Naive thymus-derived CD4-positive, alpha-beta T cell (primary cell): ENCODE measurements at regions not wholly inside any gene's neighbourhood (a gene's known extent, or its start where the extent isn't known, plus 50 kb on each side); places are given as distances from the start of the nearest gene placed in this dataset.

Experiments
- ATAC-seq: fragments of 150-1000 bp; cut with Tn5 transposase; 2 replicates; pipeline ENCODE4 v1.10.0; 2021; ENCODE audit warnings: mild to moderate bottlenecking, moderate library complexity
- CTCF ChIA-PET: fragments of 350-600 bp; sonication (Branson Sonifier 250); formaldehyde crosslinking; loops from one replicate; lab custom pipeline; 2021; ENCODE audit warnings: antibody characterized with exemption; lab: Charles Lee
- POLR2A ChIA-PET: fragments of 350-600 bp; sonication (Branson Sonifier 250); formaldehyde crosslinking; loops from one replicate; lab custom pipeline; 2021; ENCODE audit warnings: antibody characterized with exemption, inconsistent platforms; lab: Charles Lee
- DNase-seq, 9 donors: peaks; one replicate each; pipeline versions ENCODE4 v3.0.0 to v3.0.0-alpha.2; 2020 to 2022; ENCODE audit warnings: mixed read lengths in 1 of 9
- H3K27ac ChIP-seq: one replicate; pipeline ENCODE4 v1.7.0; 2013; ENCODE audit warnings: mild to moderate bottlenecking, low read depth, low read length, moderate library complexity
- H3K27me3 ChIP-seq, 2 donors: one replicate each; pipeline ENCODE4 v1.7.0; 2013; ENCODE audit warnings: low read length in 2 of 2, mild to moderate bottlenecking in 2 of 2, moderate library complexity in 2 of 2; ENCODE audit not compliant: control insufficient read depth in 2 of 2, insufficient read depth in 2 of 2
- H3K36me3 ChIP-seq, 3 experiments: 1 replicate in 2 of 3; 2 replicates in 1 of 3; pipeline ENCODE4 v1.7.0; 2013; ENCODE audit warnings: low read length in 3 of 3, mild to moderate bottlenecking in 3 of 3, moderate library complexity in 1 of 3; ENCODE audit not compliant: insufficient read depth in 3 of 3, control insufficient read depth in 2 of 3
- H3K4me1 ChIP-seq, 2 donors: one replicate each; pipeline ENCODE4 v1.7.0; 2013; ENCODE audit warnings: low read length in 2 of 2, mild to moderate bottlenecking in 2 of 2, moderate library complexity in 1 of 2; ENCODE audit not compliant: control insufficient read depth in 2 of 2, insufficient read depth in 2 of 2
- H3K4me3 ChIP-seq: 2 replicates; pipeline ENCODE4 v1.7.0; 2013; ENCODE audit warnings: mild to moderate bottlenecking, low read length
- H3K9me3 ChIP-seq, 3 experiments: 1 replicate in 2 of 3; 2 replicates in 1 of 3; pipeline ENCODE4 v1.7.0; 2013; ENCODE audit warnings: low read length in 3 of 3; ENCODE audit not compliant: control insufficient read depth in 2 of 3
- H3K27ac Mint-ChIP-seq, 9 donors: one replicate each; pipeline ENCODE4 v1.8.0; 2020 to 2022; ENCODE audit warnings: mixed read lengths in 9 of 9, mild to moderate bottlenecking in 8 of 9, moderate library complexity in 5 of 9, inconsistent platforms in 2 of 9
- H3K27me3 Mint-ChIP-seq, 5 donors: one replicate each; pipeline ENCODE4 v1.8.0; 2021 to 2022; ENCODE audit warnings: mixed read lengths in 5 of 5, mild to moderate bottlenecking in 1 of 5
- H3K36me3 Mint-ChIP-seq, 5 donors: one replicate each; pipeline ENCODE4 v1.8.0; 2020 to 2022; ENCODE audit warnings: mixed read lengths in 5 of 5, mild to moderate bottlenecking in 3 of 5, inconsistent platforms in 1 of 5
- H3K4me1 Mint-ChIP-seq, 7 donors: one replicate each; pipeline ENCODE4 v1.8.0; 2020 to 2022; ENCODE audit warnings: mixed read lengths in 7 of 7, mild to moderate bottlenecking in 3 of 7, inconsistent platforms in 1 of 7
- H3K4me3 Mint-ChIP-seq, 10 donors: one replicate each; pipeline ENCODE4 v1.8.0; 2020 to 2022; ENCODE audit warnings: mild to moderate bottlenecking in 10 of 10, mixed read lengths in 10 of 10, moderate library complexity in 6 of 10, inconsistent platforms in 2 of 10
- H3K9me3 Mint-ChIP-seq, 11 donors: one replicate each; pipeline ENCODE4 v1.8.0; 2020 to 2022; ENCODE audit warnings: mixed read lengths in 11 of 11, mild to moderate bottlenecking in 4 of 11, inconsistent platforms in 1 of 11, moderate library complexity in 1 of 11
- intact Hi-C, 2 donors: fragments of 100-400 bp; cut with micrococcal nuclease; formaldehyde crosslinking; loops; one replicate each; pipeline ENCODE4 v1.15.1; 2023

DNA sequence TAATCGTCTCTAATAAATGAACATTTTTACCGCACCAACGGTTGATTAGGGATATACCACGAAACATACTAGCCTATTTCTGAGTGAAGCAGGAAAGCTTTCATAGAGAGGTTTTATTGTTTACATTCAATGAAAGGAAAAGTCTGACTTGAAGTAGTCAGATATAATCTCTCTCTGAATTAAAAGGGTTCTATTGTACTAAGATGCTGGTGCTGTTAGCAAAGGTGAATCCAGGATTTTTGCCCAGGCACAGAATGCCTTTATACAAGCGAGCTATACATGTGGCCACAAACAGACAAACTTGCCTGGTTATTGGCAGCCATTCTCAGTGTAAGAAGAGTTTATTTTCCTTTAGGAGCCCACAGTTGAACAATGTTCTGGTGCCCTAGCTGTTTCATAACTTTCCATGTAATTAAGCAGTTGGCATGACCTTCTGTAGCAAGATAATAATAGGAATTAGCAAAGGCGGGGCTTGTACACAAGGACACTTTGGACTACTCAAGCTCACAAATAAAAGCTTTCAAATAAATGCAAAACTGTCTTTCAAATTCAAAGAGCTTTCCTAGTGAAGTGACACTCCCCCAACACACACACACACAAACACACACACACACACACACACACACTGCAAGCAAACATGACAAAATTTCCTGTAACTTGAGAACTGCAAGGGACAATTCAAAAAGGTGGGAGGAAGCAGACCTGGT lies 198.7 kb upstream of the MAP3K1 start:
- DNase-seq: no peak
- no peaks in the 10 kb centered on the region for H3K36me3 ChIP-seq
- H3K36me3 Mint-ChIP-seq: peaks cover 2 to 55% (median 10%) of the 10 kb centered on the region in 5 donors
- H3K27me3 ChIP-seq: no peaks in the 10 kb centered on the region
- H3K27ac Mint-ChIP-seq: peak overlapping the region; percentile 56 to 89 (median 80)
- H3K4me1 ChIP-seq: peaks cover 20 to 55% of the 10 kb centered on the region in 2 donors
- peaks cover 0 to 20% (median 0%) of the 10 kb centered on the region in 3 experiments for H3K9me3 ChIP-seq
- H3K27ac ChIP-seq: peak overlapping the region; percentile 56
- H3K4me1 Mint-ChIP-seq: peaks cover 32 to 68% (median 53%) of the 10 kb centered on the region in 7 donors
- CTCF ChIA-PET: interaction anchor here (0.5 to 1.3 kb wide), 3 partner anchors 9 to 1989 kb away, joined by 3 read pairs; no protein-coding TSS in a partner anchor
- ATAC-seq: no peak
- H3K4me3 Mint-ChIP-seq: peak overlapping the region; percentile 3 to 80 (median 50)
- H3K27me3 Mint-ChIP-seq: no peaks in the 10 kb centered on the region
- peaks cover 6 to 53% (median 18%) of the 10 kb centered on the region in 11 donors for H3K9me3 Mint-ChIP-seq
- no peak overlapping the region for H3K4me3 ChIP-seq
- POLR2A ChIA-PET: interaction anchor here (0.7 to 2.4 kb wide), 8 partner anchors 11 to 73 kb away, joined by 3 to 9 read pairs (median 3); no protein-coding TSS in a partner anchor
- intact Hi-C loops: no loop called here

DNA sequence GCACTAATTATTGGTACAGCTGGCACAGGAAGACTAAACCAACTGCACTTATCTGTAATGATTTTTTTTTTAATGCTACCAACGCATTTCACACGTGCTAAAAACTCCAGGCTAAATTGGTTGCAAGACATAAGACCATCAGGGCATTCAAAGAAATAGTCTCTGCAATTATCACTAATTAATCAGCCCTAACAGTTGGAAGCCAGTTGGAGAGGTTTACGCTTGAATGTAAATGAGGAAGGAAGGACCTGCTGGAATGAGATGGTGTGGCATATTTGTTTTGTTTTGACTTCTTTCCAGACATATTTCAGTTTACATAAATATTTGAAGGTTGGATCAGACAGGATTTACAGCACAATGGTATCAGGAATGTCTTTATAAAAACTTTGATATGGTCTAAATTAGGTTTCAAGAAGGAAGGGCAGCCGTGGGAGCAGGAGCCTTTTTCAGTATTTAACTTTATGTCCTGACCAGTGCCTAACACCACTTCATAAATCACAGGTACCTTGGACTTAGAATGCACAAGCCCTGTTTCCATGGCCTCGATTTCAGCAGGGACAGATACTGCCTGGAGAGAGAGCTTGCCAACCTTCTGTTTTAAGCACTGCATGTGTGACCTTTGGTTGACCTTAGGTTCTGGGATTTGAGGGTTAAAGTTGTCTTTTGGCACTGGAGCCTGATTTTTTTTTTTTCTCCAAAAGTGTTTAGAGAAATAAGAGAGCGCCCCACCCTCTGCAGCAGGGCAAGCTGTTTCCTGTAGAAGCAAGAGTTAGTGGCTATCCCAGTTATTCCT lies 199.8 kb upstream of the MAP3K1 start:
- POLR2A ChIA-PET: interaction anchor here (0.6 to 2.4 kb wide), 7 partner anchors 9 to 670 kb away, joined by 3 to 9 read pairs (median 4); no protein-coding TSS in a partner anchor

DNA sequence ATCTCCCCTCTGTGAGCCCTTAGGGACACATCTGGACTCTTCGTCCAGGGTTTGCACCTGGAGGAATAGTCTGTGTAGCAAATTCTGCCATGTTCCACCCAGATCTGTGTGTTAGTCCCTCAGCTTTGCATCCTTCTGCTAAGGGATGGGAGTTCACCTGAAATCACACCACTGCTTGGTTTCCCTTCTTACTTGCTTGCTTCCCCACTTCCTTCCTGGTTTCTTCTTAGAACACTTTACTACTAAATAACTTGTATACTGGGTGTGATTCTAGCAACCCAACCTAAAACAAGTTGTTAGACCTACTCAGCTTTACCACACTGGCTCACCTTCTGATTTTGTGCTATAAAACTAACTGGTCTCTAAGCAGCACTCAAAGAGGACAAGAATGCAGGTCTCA lies 202.6 kb upstream of the MAP3K1 start:
- Mint-ChIP-seq H3K27me3 (no peaks in the 10 kb centered on the region), H3K4me3 (peak overlapping the region; percentile 72 to 87 (median 81)), H3K9me3 (peaks cover 5 to 41% (median 14%) of the 10 kb centered on the region in 11 donors), H3K4me1 (peaks cover 46 to 96% (median 88%) of the 10 kb centered on the region in 7 donors), H3K27ac (peak overlapping the region; percentile 41 to 90 (median 83)), H3K36me3 (peaks cover 0 to 62% (median 10%) of the 10 kb centered on the region in 5 donors)
- H3K9me3 ChIP-seq: peaks cover 0 to 6% (median 0%) of the 10 kb centered on the region in 3 experiments
- intact Hi-C loops: loop anchor here (2.0 to 5.0 kb wide), 5 partner anchors 14 to 285 kb away; partner anchors contain the start of gene MAP3K1 (in 1 of the 2)
- no peaks in the 10 kb centered on the region for H3K27me3 ChIP-seq
- POLR2A ChIA-PET: interaction anchor here (0.6 to 1.8 kb wide), 6 partner anchors 24 to 282 kb away, joined by 4 to 5 read pairs (median 4); no protein-coding TSS in a partner anchor
- peak; percentile 84 for ATAC-seq
- H3K4me3 ChIP-seq: peak overlapping the region; percentile 24
- CTCF ChIA-PET: no interaction called here
- peak overlapping the region; percentile 59 for H3K27ac ChIP-seq
- peaks cover 29 to 75% of the 10 kb centered on the region in 2 donors for H3K4me1 ChIP-seq
- peak in 6 of 9 donors; percentile 25 to 65 (median 50) for DNase-seq
- no peaks in the 10 kb centered on the region for H3K36me3 ChIP-seq

More for the DNA sequence above, 199.8 kb upstream of the MAP3K1 start:
- Histone ChIP-seq H3K9me3 (peaks cover 0 to 20% (median 0%) of the 10 kb centered on the region in 3 experiments), H3K4me1 (peaks cover 27 to 59% of the 10 kb centered on the region in 2 donors), H3K27ac (peak overlapping the region; percentile 56), H3K4me3 (no peak overlapping the region), H3K27me3 (no peaks in the 10 kb centered on the region), H3K36me3 (no peaks in the 10 kb centered on the region)
- CTCF ChIA-PET: no interaction called here
- peak overlapping the region; percentile 56 to 89 (median 80) for H3K27ac Mint-ChIP-seq
- H3K4me1 Mint-ChIP-seq: peaks cover 34 to 79% (median 64%) of the 10 kb centered on the region in 7 donors
- DNase-seq (no peak), ATAC-seq (no peak)
- H3K27me3 Mint-ChIP-seq: no peaks in the 10 kb centered on the region
- H3K9me3 Mint-ChIP-seq: peaks cover 9 to 53% (median 23%) of the 10 kb centered on the region in 11 donors
- intact Hi-C loops: no loop called here
- H3K4me3 Mint-ChIP-seq: peak overlapping the region; percentile 35 to 80 (median 55)
- peaks cover 4 to 64% (median 12%) of the 10 kb centered on the region in 5 donors for H3K36me3 Mint-ChIP-seq

DNA sequence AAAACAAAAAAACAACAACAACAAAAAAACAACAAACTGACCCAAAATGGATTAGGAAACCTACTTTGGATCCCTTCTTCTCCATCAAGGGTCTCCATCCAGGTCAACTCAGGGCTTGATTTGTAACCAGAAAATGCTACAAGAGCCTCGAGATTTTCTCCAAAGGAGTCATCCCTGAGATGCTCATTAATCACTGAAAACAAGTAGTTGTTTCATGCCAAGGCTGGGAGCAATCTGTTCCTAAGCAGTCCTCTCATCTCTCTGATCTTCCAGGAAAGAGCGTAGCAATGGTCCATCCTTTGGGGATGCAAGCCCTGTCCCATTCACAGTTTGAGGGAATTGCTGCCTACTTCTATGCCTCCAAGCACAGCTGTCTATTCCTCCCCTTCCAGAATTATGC lies 203.0 kb upstream of the MAP3K1 start:
- Histone ChIP-seq H3K4me3 (peak overlapping the region; percentile 24), H3K9me3 (peaks cover 0 to 2% (median 0%) of the 10 kb centered on the region in 3 experiments), H3K27me3 (no peaks in the 10 kb centered on the region), H3K36me3 (no peaks in the 10 kb centered on the region), H3K4me1 (peaks cover 29 to 77% of the 10 kb centered on the region in 2 donors), H3K27ac (peak overlapping the region; percentile 59)
- CTCF ChIA-PET: no interaction called here
- no peaks in the 10 kb centered on the region for H3K27me3 Mint-ChIP-seq
- peaks cover 3 to 37% (median 14%) of the 10 kb centered on the region in 11 donors for H3K9me3 Mint-ChIP-seq
- intact Hi-C loops: loop anchor here (2.0 to 5.0 kb wide), 5 partner anchors 14 to 285 kb away; partner anchors contain the start of gene MAP3K1 (in 1 of the 2)
- H3K4me3 Mint-ChIP-seq: peak overlapping the region; percentile 72 to 87 (median 81)
- POLR2A ChIA-PET: interaction anchor here (0.6 to 1.2 kb wide), 4 partner anchors 23 to 282 kb away, joined by 4 to 5 read pairs (median 4); no protein-coding TSS in a partner anchor
- peaks cover 0 to 61% (median 10%) of the 10 kb centered on the region in 5 donors for H3K36me3 Mint-ChIP-seq
- no peak for ATAC-seq
- H3K27ac Mint-ChIP-seq: peak overlapping the region; percentile 41 to 90 (median 83)
- H3K4me1 Mint-ChIP-seq: peaks cover 50 to 98% (median 92%) of the 10 kb centered on the region in 7 donors
- DNase-seq: no peak

DNA sequence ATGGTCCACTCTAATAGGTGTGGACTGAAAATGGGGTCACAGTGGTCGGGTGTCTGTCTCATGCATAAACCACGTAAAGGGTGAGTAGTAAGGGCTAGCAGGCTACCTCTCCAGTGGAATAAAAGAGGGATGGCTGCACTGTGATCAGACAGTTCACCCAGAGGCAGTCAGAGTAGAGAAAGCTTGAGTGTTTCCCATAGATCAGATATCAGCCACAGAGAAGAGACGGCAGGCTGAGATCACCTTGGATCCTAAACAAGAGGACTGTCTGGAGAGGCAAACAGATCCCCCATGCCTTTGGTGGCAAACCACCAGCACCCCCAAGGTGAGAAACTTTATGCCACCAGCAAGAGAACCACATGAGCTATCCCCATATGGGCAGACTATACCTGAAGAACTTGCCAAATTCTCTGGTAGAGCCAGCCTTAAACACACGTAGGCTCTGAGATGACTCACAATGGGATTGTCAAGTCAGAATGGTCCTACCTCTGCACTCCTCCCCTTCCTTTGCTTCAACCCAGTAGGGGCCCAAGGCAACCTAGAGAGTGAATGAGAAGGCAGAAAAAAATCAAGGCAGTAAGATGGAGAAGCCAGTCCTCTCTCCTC lies 205.2 kb upstream of the MAP3K1 start:
- Histone ChIP-seq H3K36me3 (no peaks in the 10 kb centered on the region), H3K27me3 (no peaks in the 10 kb centered on the region), H3K27ac (no peak overlapping the region), H3K4me3 (no peak overlapping the region), H3K9me3 (no peaks in the 10 kb centered on the region), H3K4me1 (peaks cover 20 to 58% of the 10 kb centered on the region in 2 donors)
- ATAC-seq: peak; percentile 41
- peaks cover 56 to 93% (median 89%) of the 10 kb centered on the region in 7 donors for H3K4me1 Mint-ChIP-seq
- H3K36me3 Mint-ChIP-seq: peaks cover 0 to 53% (median 10%) of the 10 kb centered on the region in 5 donors
- H3K27ac Mint-ChIP-seq: peak overlapping the region in 8 of 9 donors; percentile 3 to 79 (median 74)
- H3K4me3 Mint-ChIP-seq: peak overlapping the region in 7 of 10 donors; percentile 12 to 80 (median 39)
- peak in 1 of 9 donors; percentile 29 for DNase-seq
- intact Hi-C loops: loop anchor here in 1 of 2 donors (1.0 to 5.0 kb wide), 5 partner anchors 21 to 283 kb away; partner anchors contain the start of gene MAP3K1
- no peaks in the 10 kb centered on the region for H3K27me3 Mint-ChIP-seq
- peaks cover 3 to 29% (median 14%) of the 10 kb centered on the region in 11 donors for H3K9me3 Mint-ChIP-seq
- CTCF ChIA-PET: no interaction called here
- POLR2A ChIA-PET: interaction anchor here (0.8 to 0.9 kb wide), 2 partner anchors 11 to 27 kb away, joined by 3 to 6 read pairs; no protein-coding TSS in a partner anchor
